ENCODE measurements at regions not wholly inside any gene's neighbourhood (a gene's known extent, or its start where the extent isn't known, plus 50 kb on each side); places are given as distances from the start of the nearest gene placed in this dataset.

DNA sequence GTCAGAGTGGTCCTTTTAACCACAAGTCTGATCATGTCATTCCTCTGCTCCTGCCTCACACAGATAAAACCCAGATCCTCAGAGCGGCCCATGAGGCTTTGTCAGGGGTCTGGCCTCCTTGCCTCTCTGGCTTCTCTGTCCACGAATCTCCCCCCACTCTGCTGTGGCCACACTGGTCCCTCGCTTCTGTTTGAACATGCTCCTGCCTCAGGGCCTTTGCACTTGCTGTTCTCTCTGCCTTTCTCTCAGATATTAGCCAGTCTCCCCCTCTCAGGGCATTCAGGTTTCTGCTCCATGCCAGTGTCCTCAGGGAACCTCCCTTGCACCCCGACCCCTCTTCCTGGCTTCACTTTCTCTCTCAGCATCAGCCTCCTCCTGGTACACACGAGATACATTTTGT, 518.5 kb downstream of the PREX1 start:
- H3K27ac Mint-ChIP-seq = no peak overlapping the region
- no peaks in the 10 kb centered on the region for H3K36me3 ChIP-seq (ENCODE audit: insufficient read depth, low read length)
- no peak overlapping the region for H3K27ac ChIP-seq (ENCODE audit: low read depth, low read length)
- DNase-seq = no peak
- H3K9me3 Mint-ChIP-seq = peaks cover 0 to 1% (median 0%) of the 10 kb centered on the region in 8 donors
- no peaks in the 10 kb centered on the region for H3K27me3 ChIP-seq (ENCODE audit: insufficient read depth, low read length)
- H3K4me3 Mint-ChIP-seq = no peak overlapping the region
- intact Hi-C loops (cut with micrococcal nuclease) = no loop called here
- ChIA-PET POLR2A (ENCODE audit: partially characterized antibody) (no interaction called here), CTCF (ENCODE audit: partially characterized antibody) (no interaction called here)
- H3K4me3 ChIP-seq (ENCODE audit: low read length in 2 of 2) = no peak overlapping the region
- no peaks in the 10 kb centered on the region for H3K4me1 Mint-ChIP-seq
- no peaks in the 10 kb centered on the region for H3K4me1 ChIP-seq (ENCODE audit: insufficient read depth, low read length)
- H3K27me3 Mint-ChIP-seq = peaks cover 13 to 20% of the 10 kb centered on the region in 2 donors
- H3K36me3 Mint-ChIP-seq = no peaks in the 10 kb centered on the region
- no peaks in the 10 kb centered on the region for H3K9me3 ChIP-seq (ENCODE audit: control insufficient read depth in 1 of 2, low read length in 2 of 2)

DNA sequence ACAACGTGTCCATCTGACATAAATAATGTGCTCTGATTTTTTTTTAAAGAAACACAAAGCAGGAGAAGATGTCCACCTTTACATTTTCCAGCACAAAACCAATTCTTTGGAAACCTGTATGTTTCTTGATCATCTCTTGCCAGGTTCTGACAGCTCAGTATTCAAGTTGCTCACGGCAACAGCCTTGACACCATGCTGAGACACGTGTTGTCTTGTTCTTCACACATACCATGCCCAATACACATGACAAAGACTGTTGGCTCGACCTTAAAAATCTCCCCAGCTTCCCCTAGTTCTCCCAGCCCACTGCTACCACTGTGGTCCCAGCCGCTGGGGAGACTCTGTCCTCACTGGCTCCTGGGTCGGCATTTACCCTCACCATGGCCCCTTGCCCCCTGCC, 518.9 kb downstream of the PREX1 start:
- Mint-ChIP-seq H3K27me3 (peaks cover 13 to 20% of the 10 kb centered on the region in 2 donors), H3K4me3 (no peak overlapping the region), H3K4me1 (no peaks in the 10 kb centered on the region), H3K27ac (no peak overlapping the region), H3K9me3 (peaks cover 0 to 1% (median 0%) of the 10 kb centered on the region in 8 donors), H3K36me3 (no peaks in the 10 kb centered on the region)
- POLR2A ChIA-PET (ENCODE audit: partially characterized antibody) = no interaction called here
- CTCF ChIA-PET (ENCODE audit: partially characterized antibody) = no interaction called here
- Histone ChIP-seq H3K9me3 (ENCODE audit: control insufficient read depth in 1 of 2, low read length in 2 of 2) (no peaks in the 10 kb centered on the region), H3K4me1 (ENCODE audit: insufficient read depth, low read length) (no peaks in the 10 kb centered on the region), H3K27me3 (ENCODE audit: insufficient read depth, low read length) (no peaks in the 10 kb centered on the region), H3K27ac (ENCODE audit: low read depth, low read length) (no peak overlapping the region), H3K4me3 (ENCODE audit: low read length in 2 of 2) (no peak overlapping the region), H3K36me3 (ENCODE audit: insufficient read depth, low read length) (no peaks in the 10 kb centered on the region)
- no peak for DNase-seq
- intact Hi-C loops (cut with micrococcal nuclease) = no loop called here

DNA sequence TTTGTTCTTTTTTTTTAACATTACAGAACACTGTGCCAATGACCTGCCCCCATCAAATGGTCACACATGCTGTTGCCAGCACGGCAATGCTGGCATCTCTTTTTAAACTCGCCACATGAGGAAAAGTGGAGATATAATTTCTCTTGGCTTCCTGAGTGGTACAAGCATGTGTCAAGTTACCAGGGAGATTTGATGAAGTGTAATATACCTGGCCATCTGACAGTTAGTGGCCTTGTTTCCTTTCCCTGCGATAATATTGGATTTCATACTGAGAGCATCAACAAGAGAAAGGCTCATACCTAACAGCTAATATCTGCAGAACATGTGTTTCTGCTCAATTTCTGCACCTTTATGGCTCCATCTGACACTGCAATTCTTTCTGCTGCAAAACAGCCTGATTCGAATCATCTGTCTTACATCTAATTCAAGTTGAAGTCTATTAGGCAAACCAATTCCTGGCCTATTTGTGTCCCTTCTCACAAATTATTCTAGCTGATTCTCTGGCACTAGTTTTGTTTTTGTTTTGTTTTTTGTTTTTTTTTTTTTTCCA, 519.5 kb downstream of the PREX1 start:
- Histone ChIP-seq H3K4me3 (ENCODE audit: low read length in 2 of 2) (no peak overlapping the region), H3K9me3 (ENCODE audit: control insufficient read depth in 1 of 2, low read length in 2 of 2) (no peaks in the 10 kb centered on the region), H3K27me3 (ENCODE audit: insufficient read depth, low read length) (no peaks in the 10 kb centered on the region), H3K27ac (ENCODE audit: low read depth, low read length) (no peak overlapping the region), H3K4me1 (ENCODE audit: insufficient read depth, low read length) (no peaks in the 10 kb centered on the region), H3K36me3 (ENCODE audit: insufficient read depth, low read length) (no peaks in the 10 kb centered on the region)
- DNase-seq = no peak
- intact Hi-C loops (cut with micrococcal nuclease) = no loop called here
- Mint-ChIP-seq H3K4me3 (no peak overlapping the region), H3K27ac (no peak overlapping the region), H3K27me3 (peaks cover 12 to 19% of the 10 kb centered on the region in 2 donors), H3K4me1 (no peaks in the 10 kb centered on the region), H3K9me3 (peaks cover 0 to 1% (median 0%) of the 10 kb centered on the region in 8 donors), H3K36me3 (no peaks in the 10 kb centered on the region)
- ChIA-PET POLR2A (ENCODE audit: partially characterized antibody) (no interaction called here), CTCF (ENCODE audit: partially characterized antibody) (no interaction called here)

DNA sequence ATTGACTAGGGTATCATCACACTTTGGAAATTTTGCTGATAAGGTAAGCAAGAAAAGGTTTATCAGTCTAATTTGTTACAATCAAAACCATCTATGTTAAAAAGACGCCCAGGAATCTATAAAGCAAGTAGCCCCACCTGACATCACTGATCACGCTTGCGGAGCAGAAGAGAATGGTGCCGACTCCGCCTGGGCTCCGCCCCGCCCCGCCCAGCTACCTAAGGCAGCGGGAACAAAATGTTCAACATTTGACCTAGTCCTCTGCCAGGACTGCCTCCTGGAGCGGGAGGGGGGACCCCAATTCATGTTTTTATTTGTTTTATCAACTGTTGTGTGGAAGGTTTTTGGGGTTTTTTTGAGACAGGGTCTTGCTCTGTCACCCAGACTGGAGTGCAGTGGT, 520.5 kb downstream of the PREX1 start:
- CTCF ChIA-PET (ENCODE audit: partially characterized antibody) = interaction anchor here (0.7 kb wide), 1 partner anchor 11 kb away, joined by 3 read pairs; no protein-coding TSS in a partner anchor
- H3K9me3 ChIP-seq (ENCODE audit: control insufficient read depth in 1 of 2, low read length in 2 of 2) = no peaks in the 10 kb centered on the region
- POLR2A ChIA-PET (ENCODE audit: partially characterized antibody) = interaction anchor here (0.6 kb wide), 1 partner anchor 558 kb away, joined by 3 read pairs; no protein-coding TSS in a partner anchor

DNA sequence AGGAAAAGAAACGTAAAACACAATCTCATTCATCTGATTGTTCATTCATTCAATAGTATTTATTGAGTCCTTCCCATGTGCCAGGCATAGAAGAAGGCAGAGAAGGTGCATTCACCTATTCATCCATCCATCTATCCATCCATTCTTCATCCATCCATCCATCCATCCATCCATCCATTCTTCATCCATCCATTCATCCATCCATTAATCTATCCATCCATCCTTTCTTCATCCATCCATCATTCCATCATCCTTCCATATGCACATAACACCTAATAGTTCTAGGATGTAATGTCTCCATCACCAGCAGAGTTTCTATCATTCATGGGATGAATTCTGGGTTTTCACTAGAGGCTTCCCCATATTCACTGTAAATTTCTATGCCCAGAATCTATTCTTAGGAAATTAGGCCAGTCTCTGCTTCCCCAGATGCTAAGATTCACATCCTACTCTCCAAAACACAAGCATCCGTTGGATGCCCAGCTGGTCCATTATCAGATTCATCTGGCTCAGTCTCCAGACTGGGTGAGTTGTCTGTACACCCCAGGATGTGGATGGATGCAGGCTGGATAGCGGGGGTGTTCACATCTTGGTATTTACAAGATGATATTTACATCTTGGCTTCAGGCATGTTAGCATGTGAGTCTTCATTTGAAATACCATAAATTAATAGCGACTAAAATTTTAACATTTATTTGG, 517.7 kb upstream of the SULF2 start:
- no peaks in the 10 kb centered on the region for H3K4me1 ChIP-seq (ENCODE audit: insufficient read depth, low read length)
- no peak overlapping the region for H3K4me3 Mint-ChIP-seq
- POLR2A ChIA-PET (ENCODE audit: partially characterized antibody) = no interaction called here
- no peak overlapping the region for H3K4me3 ChIP-seq (ENCODE audit: low read length in 2 of 2)
- H3K27me3 ChIP-seq (ENCODE audit: insufficient read depth, low read length) = no peaks in the 10 kb centered on the region
- no peak overlapping the region for H3K27ac ChIP-seq (ENCODE audit: low read depth, low read length)
- no peak for DNase-seq
- H3K27me3 Mint-ChIP-seq = peaks cover 5 to 28% of the 10 kb centered on the region in 2 donors
- H3K4me1 Mint-ChIP-seq = no peaks in the 10 kb centered on the region
- H3K36me3 ChIP-seq (ENCODE audit: insufficient read depth, low read length) = no peaks in the 10 kb centered on the region
- intact Hi-C loops (cut with micrococcal nuclease) = no loop called here
- no peaks in the 10 kb centered on the region for H3K9me3 Mint-ChIP-seq
- CTCF ChIA-PET (ENCODE audit: partially characterized antibody) = no interaction called here
- no peaks in the 10 kb centered on the region for H3K36me3 Mint-ChIP-seq
- H3K9me3 ChIP-seq (ENCODE audit: control insufficient read depth in 1 of 2, low read length in 2 of 2) = no peaks in the 10 kb centered on the region
- H3K27ac Mint-ChIP-seq = no peak overlapping the region

More for the DNA sequence above, 520.5 kb downstream of the PREX1 start:
- no peak for DNase-seq
- Mint-ChIP-seq H3K36me3 (no peaks in the 10 kb centered on the region), H3K27ac (no peak overlapping the region), H3K27me3 (peaks cover 11 to 21% of the 10 kb centered on the region in 2 donors), H3K4me3 (no peak overlapping the region), H3K4me1 (no peaks in the 10 kb centered on the region), H3K9me3 (peaks cover 0 to 1% (median 0%) of the 10 kb centered on the region in 8 donors)
- H3K4me3 ChIP-seq (ENCODE audit: low read length in 2 of 2) = no peak overlapping the region
- no peaks in the 10 kb centered on the region for H3K4me1 ChIP-seq (ENCODE audit: insufficient read depth, low read length)
- no peaks in the 10 kb centered on the region for H3K36me3 ChIP-seq (ENCODE audit: insufficient read depth, low read length)
- no peaks in the 10 kb centered on the region for H3K27me3 ChIP-seq (ENCODE audit: insufficient read depth, low read length)
- intact Hi-C loops (cut with micrococcal nuclease) = no loop called here
- no peak overlapping the region for H3K27ac ChIP-seq (ENCODE audit: low read depth, low read length)

DNA sequence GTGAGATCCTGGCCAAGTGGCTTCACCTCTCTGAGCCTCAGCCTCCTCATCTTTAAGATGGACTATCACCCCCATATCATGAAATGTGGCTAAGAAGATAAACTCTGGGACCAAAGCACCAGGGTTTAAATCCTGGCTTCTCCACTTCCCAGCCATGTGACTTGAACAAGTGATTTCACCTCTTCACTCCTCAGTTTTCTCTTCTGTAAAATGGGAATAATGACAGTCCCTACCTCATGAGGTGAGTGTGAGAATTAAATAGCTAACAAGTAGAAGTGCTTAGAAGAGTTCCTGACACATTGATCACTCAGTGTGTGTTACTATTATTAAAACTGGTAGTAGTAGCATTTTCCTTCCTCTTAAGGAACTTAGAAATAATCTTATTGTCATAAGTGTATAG, 516.9 kb upstream of the SULF2 start:
- no peaks in the 10 kb centered on the region for H3K36me3 ChIP-seq (ENCODE audit: insufficient read depth, low read length)
- Mint-ChIP-seq H3K4me3 (no peak overlapping the region), H3K36me3 (no peaks in the 10 kb centered on the region), H3K9me3 (no peaks in the 10 kb centered on the region), H3K27me3 (peaks cover 5 to 27% of the 10 kb centered on the region in 2 donors), H3K27ac (no peak overlapping the region), H3K4me1 (no peaks in the 10 kb centered on the region)
- intact Hi-C loops (cut with micrococcal nuclease) = no loop called here
- H3K4me3 ChIP-seq (ENCODE audit: low read length in 2 of 2) = no peak overlapping the region
- no peak overlapping the region for H3K27ac ChIP-seq (ENCODE audit: low read depth, low read length)
- DNase-seq = no peak
- no peaks in the 10 kb centered on the region for H3K27me3 ChIP-seq (ENCODE audit: insufficient read depth, low read length)
- no peaks in the 10 kb centered on the region for H3K9me3 ChIP-seq (ENCODE audit: control insufficient read depth in 1 of 2, low read length in 2 of 2)
- H3K4me1 ChIP-seq (ENCODE audit: insufficient read depth, low read length) = no peaks in the 10 kb centered on the region
- CTCF ChIA-PET (ENCODE audit: partially characterized antibody) = no interaction called here
- POLR2A ChIA-PET (ENCODE audit: partially characterized antibody) = no interaction called here

DNA sequence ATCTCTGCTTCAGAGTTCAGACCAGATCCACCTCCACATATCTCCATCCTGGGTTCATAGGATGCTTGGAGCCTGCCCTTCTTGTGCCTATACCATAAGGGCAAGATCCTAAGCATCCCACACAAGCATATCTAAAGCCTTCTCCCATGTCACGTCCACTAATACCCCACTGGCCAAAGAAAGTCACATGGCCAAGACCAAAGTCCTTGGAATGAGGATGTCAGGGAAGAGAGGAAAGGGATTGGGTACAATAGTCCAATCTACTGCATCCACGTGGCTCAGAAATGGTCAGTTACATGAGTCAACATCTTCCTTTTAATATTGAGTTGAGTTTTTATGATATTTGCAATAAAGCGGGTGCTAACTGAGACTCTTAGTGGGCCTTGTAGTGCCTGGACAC, 515.9 kb upstream of the SULF2 start:
- H3K4me3 ChIP-seq (ENCODE audit: low read length in 2 of 2) = no peak overlapping the region
- no peaks in the 10 kb centered on the region for H3K4me1 ChIP-seq (ENCODE audit: insufficient read depth, low read length)
- H3K27ac ChIP-seq (ENCODE audit: low read depth, low read length) = no peak overlapping the region
- no peaks in the 10 kb centered on the region for H3K36me3 ChIP-seq (ENCODE audit: insufficient read depth, low read length)
- Mint-ChIP-seq H3K4me1 (peaks cover 0 to 2% (median 0%) of the 10 kb centered on the region in 4 donors), H3K9me3 (peaks cover 0 to 1% (median 0%) of the 10 kb centered on the region in 8 donors), H3K4me3 (no peak overlapping the region), H3K36me3 (no peaks in the 10 kb centered on the region), H3K27ac (no peak overlapping the region), H3K27me3 (peaks cover 5 to 27% of the 10 kb centered on the region in 2 donors)
- CTCF ChIA-PET (ENCODE audit: partially characterized antibody) = no interaction called here
- POLR2A ChIA-PET (ENCODE audit: partially characterized antibody) = no interaction called here
- DNase-seq = no peak
- no peaks in the 10 kb centered on the region for H3K9me3 ChIP-seq (ENCODE audit: control insufficient read depth in 1 of 2, low read length in 2 of 2)
- intact Hi-C loops (cut with micrococcal nuclease) = no loop called here
- no peaks in the 10 kb centered on the region for H3K27me3 ChIP-seq (ENCODE audit: insufficient read depth, low read length)
